ENCODE measurements at regions not wholly inside any gene's neighbourhood (a gene's known extent, or its start where the extent isn't known, plus 50 kb on each side); places are given as distances from the start of the nearest gene placed in this dataset.

GRCh38 chr5:145198525-145199260, 636.4 kb downstream of the PRELID2 start:
- no peak for DNase-seq (ENCODE audit: low read depth)

- DNase-seq (ENCODE audit: low read depth) = peak; percentile 5
Measured at GRCh38 chr5:145189746-145190145, 645.4 kb downstream of the PRELID2 start.

- DNase-seq (ENCODE audit: low read depth) = no peak
Measured at GRCh38 chr5:145180371-145180770, 654.8 kb downstream of the PRELID2 start.

GRCh38 chr5:145178641-145179523, 656.3 kb downstream of the PRELID2 start:
- no peak for DNase-seq (ENCODE audit: low read depth)

DNA sequence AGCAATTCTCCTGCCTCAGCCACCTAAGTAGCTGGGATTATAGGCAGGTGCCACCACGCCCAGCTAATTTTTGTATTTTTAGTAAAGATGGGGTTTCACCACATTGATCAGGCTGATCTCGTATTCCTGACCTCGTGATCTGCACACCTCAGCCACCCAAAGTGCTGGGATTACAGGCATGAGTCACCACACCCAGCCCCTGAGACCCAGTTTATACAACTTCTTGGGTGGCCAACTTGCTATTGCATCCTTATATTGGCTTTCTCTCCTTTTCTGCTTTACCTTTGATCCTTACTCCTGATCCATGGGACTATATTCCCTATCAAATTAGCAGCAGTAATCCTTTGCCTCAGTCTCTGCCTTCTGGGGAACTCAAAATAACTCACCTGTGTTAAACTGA, 659.1 kb downstream of the PRELID2 start:
- no peak for DNase-seq (ENCODE audit: low read depth)

DNA sequence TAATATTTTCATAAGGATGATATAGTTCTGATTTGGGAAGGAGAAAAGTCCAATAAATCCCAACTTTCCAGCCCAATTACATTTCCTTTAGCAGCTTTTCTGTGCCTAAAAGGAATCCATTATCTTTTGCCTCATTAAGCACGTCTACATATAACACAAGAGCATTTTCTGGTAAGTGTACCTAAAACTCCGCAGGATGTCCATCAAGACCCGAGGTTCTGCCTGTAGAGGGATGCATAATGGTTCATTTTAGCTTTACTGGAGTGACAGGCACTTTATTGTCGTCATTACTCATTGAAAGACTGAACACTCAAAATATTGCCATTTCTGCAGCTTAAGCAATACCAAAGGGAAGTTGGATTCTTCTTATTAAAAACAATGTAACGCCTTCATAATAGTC, 669.0 kb downstream of the PRELID2 start:
- no peak for DNase-seq (ENCODE audit: low read depth)

GRCh38 chr5:145163876-145164275, 671.3 kb downstream of the PRELID2 start:
- DNase-seq (ENCODE audit: low read depth) = no peak

DNA sequence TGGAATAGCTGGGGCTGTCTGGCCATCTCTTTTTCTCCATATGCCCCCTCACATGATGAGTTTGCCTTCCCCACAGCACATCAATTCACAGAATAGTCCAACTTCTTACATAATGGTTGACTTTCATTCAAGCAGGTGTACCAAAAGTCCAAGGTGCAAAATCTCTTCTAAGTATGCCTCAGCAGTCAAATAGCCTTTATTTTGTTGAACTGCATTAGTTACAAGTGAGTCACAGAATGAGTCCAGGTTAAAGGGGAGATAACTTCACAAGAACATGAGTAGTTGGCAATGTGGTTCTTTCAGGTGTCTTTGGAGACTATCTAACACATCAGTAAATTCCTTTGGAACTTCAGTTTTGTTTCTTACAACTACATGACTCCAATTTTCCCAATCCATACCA, 672.5 kb downstream of the PRELID2 start:
- DNase-seq (ENCODE audit: low read depth) = no peak

DNA sequence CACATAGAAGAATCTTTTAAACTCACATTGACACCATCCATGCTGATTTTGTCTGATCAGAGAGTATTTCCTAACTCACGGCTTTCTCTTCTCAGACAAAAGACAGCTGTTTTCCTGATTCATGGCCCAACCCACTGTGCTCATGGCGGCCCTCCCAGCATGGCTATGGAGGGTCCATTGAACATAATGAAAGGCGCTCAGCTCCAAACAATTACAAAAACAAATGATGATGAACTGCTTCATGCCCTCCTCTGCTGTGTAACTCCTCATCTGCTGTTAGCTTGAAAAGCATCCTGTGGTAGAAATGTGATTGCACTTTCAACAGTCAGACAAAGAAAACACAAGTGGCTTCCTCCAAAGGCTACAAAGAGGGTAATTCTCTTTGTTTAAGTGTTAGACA, 673.8 kb downstream of the PRELID2 start:
- no peak for DNase-seq (ENCODE audit: low read depth)

DNA sequence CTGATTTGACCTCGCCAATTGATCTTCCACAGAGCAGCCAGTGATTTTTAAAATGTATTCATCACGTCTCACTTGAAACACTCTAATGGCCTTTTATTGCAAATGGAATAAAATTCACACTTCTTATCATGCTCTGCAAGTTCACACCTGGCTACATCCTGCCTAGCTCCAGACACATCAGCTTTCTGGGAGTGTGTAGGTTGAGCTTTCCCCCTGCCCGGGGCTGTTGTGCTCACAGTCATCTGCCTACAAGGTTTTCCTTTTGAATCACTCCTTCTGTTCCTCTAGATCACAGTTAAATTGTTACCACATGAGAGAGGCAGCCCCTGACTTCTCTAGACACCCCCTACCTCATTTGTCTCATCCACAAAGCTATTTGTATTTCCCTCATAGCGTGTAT, 674.5 kb downstream of the PRELID2 start:
- no peak for DNase-seq (ENCODE audit: low read depth)

- peak; percentile 3 for DNase-seq (ENCODE audit: low read depth)
Measured at GRCh38 chr5:145158730-145159129, 676.4 kb downstream of the PRELID2 start.

DNA sequence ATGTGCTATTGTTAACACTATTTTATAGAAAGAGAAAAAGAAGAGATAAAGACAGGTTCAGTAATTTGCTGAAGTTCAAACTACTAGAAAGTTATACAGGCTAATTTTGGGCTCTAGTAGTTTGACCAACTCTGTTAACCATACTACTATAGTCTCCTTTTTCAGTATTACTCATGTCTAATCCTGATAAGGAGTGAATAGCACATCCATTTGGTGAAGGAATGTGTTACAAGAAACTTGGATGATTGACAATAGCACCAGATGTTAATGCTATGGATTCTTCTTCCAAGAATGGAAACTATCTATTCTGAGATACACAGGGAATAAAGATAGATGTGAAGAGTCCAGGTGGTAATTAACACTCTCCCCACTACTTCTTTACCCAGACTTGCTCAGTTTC, 677.3 kb downstream of the PRELID2 start:
- DNase-seq (ENCODE audit: low read depth) = peak; percentile 63

GRCh38 chr5:145141534-145141933, 693.6 kb downstream of the PRELID2 start:
- no peak for DNase-seq (ENCODE audit: low read depth)

GRCh38 chr5:145130996-145131395, 704.1 kb downstream of the PRELID2 start:
- no peak for DNase-seq (ENCODE audit: low read depth)

GRCh38 chr5:145129797-145130196, 705.3 kb downstream of the PRELID2 start:
- DNase-seq (ENCODE audit: low read depth) = no peak

GRCh38 chr5:145124806-145125205, 710.3 kb downstream of the PRELID2 start:
- peak; percentile 8 for DNase-seq (ENCODE audit: low read depth)

- no peak for DNase-seq (ENCODE audit: low read depth)
Measured at GRCh38 chr5:145118611-145119010, 716.5 kb downstream of the PRELID2 start.

- DNase-seq (ENCODE audit: low read depth) = no peak
Measured at GRCh38 chr5:145118127-145118526, 717.0 kb downstream of the PRELID2 start.

- DNase-seq (ENCODE audit: low read depth) = no peak
Measured at GRCh38 chr5:145117285-145117684, 717.9 kb downstream of the PRELID2 start.

DNA sequence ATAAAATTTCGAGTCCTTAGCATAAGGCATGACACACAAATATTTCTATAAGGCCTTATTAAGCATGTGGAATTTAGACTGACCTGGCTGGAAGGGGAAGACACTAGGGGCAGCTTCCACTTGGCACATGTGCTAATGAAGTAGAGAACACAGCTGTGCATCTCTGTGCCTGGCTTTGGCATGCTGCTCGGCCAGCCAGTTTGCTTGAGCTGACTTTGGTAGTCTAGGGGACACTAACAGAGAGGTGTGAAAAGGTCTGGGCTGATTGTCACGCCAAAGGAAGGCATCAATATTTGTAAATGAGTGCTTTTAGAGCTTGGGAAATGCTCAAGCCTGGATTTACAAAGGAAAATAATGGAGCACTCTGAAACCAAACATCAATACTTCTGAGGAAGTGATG, 723.7 kb downstream of the PRELID2 start:
- no peak for DNase-seq (ENCODE audit: low read depth)

DNA sequence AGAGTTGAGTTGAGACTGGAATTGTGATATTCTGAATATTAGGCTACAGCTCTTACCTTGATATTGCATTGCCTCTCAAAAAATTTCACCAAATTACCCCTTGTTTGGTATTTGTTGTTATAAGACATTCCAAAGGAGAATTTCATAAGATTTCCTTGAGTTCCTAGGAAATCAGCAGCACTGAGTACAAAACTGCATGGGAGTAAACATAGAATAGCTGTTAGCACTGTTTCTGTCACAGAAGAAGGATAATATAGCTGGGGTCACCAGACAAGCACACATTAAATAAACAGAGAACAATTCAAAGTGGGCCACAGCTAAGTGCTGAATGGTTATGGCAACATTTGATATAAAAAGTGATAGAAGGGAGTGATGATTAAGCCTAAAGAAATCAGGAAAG, 724.3 kb downstream of the PRELID2 start:
- DNase-seq (ENCODE audit: low read depth) = peak; percentile 8

GRCh38 chr5:145110181-145110580, 725.0 kb downstream of the PRELID2 start:
- DNase-seq (ENCODE audit: low read depth) = no peak

- no peak for DNase-seq (ENCODE audit: low read depth)
Measured at GRCh38 chr5:145105384-145105783, 729.8 kb downstream of the PRELID2 start.

All from iris pigment epithelial cell (primary cell).